HG03354 (cell line): ENCODE measurements at regions not wholly inside any gene's neighbourhood (a gene's known extent, or its start where the extent isn't known, plus 50 kb on each side); places are given as distances from the start of the nearest gene placed in this dataset.
A peak's percentile ranks its signal among the peaks of the same experiment; 100 is the strongest.

Experiments
- ATAC-seq: cut with Tn5 transposase; IDR thresholded peaks from one replicate; pipeline ENCODE4 v1.9.1; 2021; ENCODE audit warnings: mild to moderate bottlenecking; ENCODE audit not compliant: unreplicated experiment, poor library complexity, severe bottlenecking

DNA sequence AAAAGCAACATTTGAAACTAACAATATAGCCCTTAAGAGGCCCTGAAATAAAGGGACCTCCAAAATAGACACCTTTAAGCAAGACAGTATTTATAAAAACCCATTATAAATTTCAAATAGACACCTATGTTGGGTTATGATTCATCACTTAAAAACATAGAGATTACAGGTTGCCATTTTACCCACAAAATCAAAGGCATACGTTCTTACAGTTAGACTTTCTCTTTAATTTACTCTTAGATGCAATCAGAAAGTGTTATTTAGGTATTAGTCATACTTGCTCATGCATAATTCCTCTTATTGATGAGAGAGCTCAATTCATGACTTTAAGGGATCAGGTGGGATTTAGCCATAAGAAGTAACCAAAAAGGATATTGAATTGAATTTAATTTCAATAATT is 51.5 kb upstream of the TMEM200A start:
- no peak for ATAC-seq

DNA sequence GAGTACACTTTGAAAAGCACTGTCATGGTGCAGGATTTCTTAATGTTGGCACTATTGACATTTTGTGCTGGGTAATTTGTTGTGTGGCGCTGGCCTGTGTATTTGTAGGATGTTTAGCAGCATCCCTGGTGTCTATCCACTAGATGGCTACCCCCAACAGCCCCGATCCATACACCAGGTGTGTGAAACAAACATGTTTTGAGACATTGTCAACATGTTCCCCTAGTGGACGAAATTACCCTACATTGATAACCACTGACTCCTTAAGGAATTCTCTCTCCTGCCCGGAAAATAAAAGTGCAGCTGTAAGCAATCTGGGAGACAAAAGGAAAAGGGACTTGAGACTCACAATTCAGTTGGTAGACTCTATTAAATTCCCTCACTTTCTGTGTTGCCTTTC is 52.6 kb upstream of the TMEM200A start:
- no peak for ATAC-seq

DNA sequence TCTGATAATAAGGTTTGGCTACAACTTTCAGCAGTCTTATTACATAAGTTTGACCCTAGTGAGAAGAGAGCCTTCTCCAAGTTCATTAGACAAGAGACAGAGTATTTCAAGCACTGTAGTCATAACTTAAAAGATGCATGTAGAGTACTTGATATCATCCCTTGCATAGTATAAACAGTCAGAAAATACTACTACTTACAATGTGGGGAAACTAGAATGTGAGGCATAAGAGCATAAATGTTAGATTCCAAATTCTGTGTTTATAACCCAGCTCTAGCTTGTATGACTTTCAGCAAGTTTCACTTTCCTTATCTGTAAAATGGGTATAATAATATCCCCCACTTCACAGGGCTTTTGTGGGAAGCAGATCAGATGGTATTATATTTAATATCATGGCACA is 56.8 kb upstream of the TMEM200A start:
- no peak for ATAC-seq

DNA sequence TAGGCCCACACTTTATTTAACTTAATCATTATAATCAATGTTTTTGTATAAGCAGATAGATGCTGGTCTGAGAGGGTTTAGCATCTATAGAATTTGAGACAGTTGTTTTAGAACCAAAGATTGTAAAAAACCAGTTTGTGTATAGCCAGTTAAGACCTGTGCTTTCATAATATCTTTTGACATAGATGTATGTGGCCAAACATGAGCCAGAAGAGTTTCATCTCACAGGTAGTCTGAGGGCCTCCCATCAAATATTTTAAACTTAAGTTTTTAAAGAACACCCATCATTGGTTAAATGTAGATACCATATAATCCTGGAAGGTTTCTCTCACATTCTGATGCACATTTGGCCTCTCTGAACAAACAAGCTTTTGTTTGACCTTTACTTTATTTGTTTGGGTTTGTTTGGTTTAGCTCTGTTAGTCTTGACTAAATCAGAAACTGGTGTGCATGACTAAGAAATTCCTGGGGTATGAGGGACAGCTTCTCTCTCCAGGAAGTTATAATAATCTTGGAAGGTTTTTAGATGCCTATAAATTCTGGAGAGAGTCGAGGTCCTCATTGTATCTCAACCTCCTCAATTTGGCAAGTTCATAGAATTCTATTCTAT is 58.0 kb upstream of the TMEM200A start:
- ATAC-seq, result no peak

DNA sequence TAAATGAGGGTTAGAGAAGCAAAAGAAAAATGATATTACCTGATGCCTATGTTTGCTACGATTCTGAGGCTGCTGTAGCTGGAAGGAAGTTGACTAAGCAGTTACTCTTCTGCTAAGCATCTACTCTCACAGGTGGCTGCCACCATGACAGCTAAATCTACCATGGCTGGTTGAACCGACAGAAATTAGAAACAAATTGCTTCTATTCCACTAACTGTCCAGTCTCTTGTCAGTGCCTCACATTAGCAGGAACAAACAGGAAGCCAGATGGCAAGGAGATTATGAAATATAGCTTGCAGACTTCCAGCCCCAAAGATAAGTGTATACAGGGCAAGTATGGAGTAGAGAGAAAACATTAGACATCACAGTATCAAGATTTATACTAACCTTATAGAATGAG is 59.4 kb upstream of the TMEM200A start:
- no peak for ATAC-seq

DNA sequence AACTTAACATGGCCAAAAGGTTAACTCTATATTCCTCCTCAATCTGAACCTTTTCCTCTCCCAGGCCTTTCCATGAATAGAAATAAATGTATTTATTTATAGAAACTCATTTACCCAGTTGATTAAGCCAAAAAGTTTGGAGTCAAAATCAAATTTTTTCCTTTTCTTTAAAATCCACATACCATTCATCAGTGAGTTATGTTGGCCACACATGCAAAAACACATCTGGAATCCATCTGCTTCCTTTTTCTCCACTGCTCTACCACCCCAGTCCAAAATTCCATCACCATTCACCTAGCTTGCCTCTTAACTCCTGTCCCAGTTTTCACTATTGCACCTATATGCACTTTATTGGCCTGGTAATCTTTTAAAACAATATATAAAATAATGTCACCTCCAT is 62.4 kb upstream of the TMEM200A start:
- ATAC-seq, result no peak

DNA sequence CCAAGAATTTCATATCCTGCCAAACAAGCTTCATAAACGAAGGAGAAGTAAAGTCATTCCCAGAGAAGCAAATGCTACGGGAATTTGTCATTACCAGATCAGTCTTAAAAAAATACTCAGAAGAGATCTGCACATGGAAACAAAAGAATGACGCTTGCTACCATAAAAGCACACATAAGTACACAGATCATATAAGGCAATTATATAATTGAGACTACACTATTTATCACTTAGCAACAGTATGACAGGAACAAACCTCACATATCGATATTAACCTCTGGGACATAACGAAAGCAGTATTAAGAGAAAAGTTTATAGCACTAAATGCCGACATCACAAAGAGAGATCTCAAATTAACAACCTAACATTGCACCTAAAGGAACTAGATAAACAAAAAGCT is 67.6 kb upstream of the TMEM200A start:
- ATAC-seq, result no peak

DNA sequence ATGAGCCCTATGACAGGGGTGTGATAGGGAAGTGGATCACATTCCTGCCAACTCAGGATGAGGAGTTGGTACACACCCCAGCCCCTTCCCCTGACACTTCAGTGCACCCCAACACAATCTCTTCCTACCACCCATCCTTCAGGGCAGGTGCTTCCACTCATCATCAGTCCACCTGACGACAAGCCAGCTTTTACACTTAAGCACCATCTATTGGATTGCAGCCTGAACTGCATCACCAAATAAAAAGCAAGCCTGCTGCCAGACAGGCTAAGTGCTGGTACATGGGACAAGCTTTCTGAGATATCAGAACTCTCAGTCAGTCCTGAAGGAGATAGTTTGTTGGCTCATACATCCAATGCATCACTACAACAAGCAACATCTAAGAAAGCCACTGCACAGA is 69.0 kb upstream of the TMEM200A start:
- ATAC-seq, result no peak

DNA sequence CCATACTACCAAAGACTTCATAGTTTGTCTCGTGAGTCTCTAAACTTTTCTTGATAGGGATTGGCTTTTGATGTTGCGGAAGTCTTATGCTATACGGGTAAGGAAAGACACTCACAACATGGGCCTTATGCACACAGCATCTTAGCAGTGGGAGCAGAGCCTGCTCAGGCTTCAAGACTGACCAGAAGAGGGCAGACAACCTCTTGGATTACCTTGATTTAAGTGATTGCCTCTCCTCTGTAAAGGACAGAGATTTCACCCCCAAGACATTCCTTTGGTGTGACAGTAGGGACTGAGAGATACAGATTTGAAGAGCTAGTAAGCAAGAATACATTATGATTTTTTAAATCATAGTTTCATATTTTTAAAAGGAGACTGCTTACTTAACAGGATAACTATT is 71.0 kb upstream of the SAMD3 start:
- peak; percentile 72 for ATAC-seq

DNA sequence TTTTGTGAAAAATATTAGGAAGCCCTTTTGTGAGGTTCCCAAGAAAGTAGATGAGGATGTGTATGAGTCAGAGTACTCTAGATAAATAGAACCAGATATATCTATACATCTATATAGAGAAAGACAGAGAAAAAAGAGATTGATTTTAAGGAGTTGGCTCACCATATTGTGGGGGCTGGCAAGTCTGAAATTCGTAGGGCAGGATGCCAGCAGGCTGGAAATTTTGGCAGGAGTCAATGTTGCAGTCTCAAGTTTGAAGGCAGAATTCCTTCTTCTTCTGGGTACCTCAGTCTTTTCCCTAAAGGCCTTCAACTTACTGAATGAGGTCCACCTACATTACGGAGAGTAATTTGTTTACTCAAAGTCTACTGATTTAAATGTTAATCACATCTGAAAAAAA is 65.3 kb upstream of the SAMD3 start:
- ATAC-seq, result no peak

DNA sequence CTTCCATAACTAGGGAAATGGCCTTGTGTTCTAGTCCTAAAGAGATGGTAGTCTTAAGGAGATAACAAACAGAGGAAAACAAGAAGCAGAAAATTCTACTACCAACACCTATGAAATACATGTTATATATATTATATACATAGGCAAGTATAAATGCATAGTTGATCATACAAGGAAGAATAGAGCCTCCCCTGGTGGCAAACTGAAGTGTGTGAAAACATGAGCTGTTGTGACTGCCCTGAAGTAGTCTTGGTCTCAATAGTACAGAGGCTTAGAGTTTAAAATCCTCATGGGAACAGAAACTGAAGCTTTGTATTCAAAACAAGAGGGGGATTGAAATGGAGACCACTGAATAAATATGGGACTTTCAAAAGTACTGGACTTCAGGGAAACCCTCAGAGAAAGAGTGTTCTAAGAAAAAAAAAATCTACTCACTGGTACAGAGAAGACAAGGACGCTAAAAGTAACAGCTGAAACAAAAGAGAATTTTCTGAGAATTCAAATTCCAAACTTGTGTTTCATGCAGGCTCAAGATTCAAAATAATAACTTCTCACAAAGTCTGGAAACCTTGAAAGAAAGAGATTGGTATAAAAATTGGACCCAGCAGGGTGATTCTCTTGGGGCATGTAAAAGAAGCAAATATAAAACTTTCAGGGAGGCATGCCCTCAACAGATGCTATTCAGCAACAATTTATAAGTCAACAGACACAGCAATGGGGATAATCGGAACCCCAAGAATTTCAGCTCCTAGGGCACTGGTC is 59.7 kb upstream of the SAMD3 start:
- ATAC-seq, result no peak

DNA sequence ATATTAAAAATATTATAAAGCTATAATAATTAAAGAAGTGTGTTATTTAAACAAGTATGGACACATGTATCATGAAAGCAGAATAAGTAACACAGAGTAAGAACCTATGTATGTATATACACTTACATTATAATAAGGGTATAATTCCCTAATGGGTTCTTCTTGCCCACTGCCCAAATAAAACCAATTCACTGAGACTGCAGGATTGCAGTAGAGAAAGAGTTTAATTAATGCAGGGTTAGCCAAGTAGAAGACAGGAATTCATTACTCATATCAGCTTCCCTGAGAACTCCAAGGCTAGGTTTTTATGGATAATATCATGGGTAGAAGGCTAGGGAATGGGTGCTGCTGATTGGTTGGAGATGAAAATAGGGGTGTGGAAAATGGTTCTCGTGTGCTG is 53.8 kb upstream of the SAMD3 start:
- no peak for ATAC-seq

DNA sequence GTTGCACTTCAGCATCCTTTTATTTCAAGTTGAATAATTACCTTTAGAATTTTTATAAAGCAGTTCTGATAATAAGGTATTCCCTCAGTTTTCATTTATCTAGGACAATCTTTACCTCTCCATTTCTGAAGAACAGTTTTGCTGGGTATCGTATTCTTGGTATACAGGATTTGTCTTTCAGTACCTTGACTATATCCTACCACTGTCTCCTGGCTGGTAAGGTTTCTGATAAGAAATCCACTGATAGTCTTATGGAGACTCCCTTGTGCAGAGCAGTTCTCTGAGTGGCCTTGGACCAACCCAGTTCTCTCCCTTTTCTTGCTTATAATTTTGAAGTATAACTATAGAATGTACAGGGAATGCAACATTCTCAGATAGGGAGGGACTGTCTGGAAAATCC is 51.3 kb upstream of the SAMD3 start:
- ATAC-seq, result no peak
